Osteoblast (primary cell): ENCODE measurements at regions not wholly inside any gene's neighbourhood (a gene's known extent, or its start where the extent isn't known, plus 50 kb on each side); places are given as distances from the start of the nearest gene placed in this dataset.

Source experiments
- DNase-seq: peaks from one replicate; pipeline ENCODE4 v3.0.0; 2011; ENCODE audit warnings: low spot score, mixed read lengths; ENCODE audit not compliant: insufficient read length; ENCODE audit errors: missing footprints
- H2AFZ ChIP-seq: 2 replicates; pipeline ENCODE4 v1.6.0; 2011; ENCODE audit warnings: mild to moderate bottlenecking, low read length
- H3K27ac ChIP-seq: 2 replicates; pipeline ENCODE4 v1.5.1; 2011; ENCODE audit warnings: mild to moderate bottlenecking, low read depth, low read length, moderate library complexity
- H3K27me3 ChIP-seq: 2 replicates; pipeline ENCODE4 v1.6.0; 2012; ENCODE audit warnings: mild to moderate bottlenecking, control low read depth, inconsistent platforms, low read length, moderate library complexity; ENCODE audit not compliant: insufficient read depth
- H3K36me3 ChIP-seq: 2 replicates; pipeline ENCODE4 v1.5.1; 2011; ENCODE audit warnings: mild to moderate bottlenecking, low read length, control low read depth, moderate library complexity; ENCODE audit not compliant: insufficient read depth
- H3K4me1 ChIP-seq: 2 replicates; pipeline ENCODE4 v1.5.1; 2011; ENCODE audit warnings: mild to moderate bottlenecking, low read length, control low read depth, moderate library complexity; ENCODE audit not compliant: insufficient read depth
- H3K4me2 ChIP-seq: 2 replicates; pipeline ENCODE4 v1.6.0; 2011; ENCODE audit warnings: mild to moderate bottlenecking, low read length; ENCODE audit not compliant: insufficient read depth
- H3K4me3 ChIP-seq: fragments of 200-600 bp; sonication (generic); 3 replicates; pipeline ENCODE4 v1.5.1; 2012; ENCODE audit warnings: mild to moderate bottlenecking, low read length, inconsistent platforms; ENCODE audit not compliant: insufficient read depth
- H3K79me2 ChIP-seq: 2 replicates; pipeline ENCODE4 v1.6.0; 2012; ENCODE audit warnings: mild to moderate bottlenecking, low read length, control low read depth, inconsistent platforms; ENCODE audit not compliant: insufficient read depth
- H3K9me3 ChIP-seq: 2 replicates; pipeline ENCODE4 v1.5.1; 2011; ENCODE audit warnings: low read depth, low read length, control low read depth
- H4K20me1 ChIP-seq: 2 replicates; pipeline ENCODE4 v1.6.0; 2012; ENCODE audit warnings: mild to moderate bottlenecking, low read length, control low read depth; ENCODE audit not compliant: insufficient read depth
- CTCF ChIP-seq: IDR thresholded peaks from 2 replicates; pipeline ENCODE4 v1.5.1; 2011; ENCODE audit warnings: mild to moderate bottlenecking, low read depth, low read length, moderate library complexity; ENCODE audit errors: extremely low read depth

- Histone ChIP-seq H3K4me3 (no peak overlapping the region), H3K36me3 (no peaks in the 10 kb centered on the region), H3K4me1 (peaks cover 8% of the 10 kb centered on the region), H3K79me2 (no peaks in the 10 kb centered on the region), H2AFZ (no peak overlapping the region), H4K20me1 (no peaks in the 10 kb centered on the region), H3K27ac (no peak overlapping the region), H3K9me3 (no peaks in the 10 kb centered on the region), H3K27me3 (peaks cover 8% of the 10 kb centered on the region), H3K4me2 (no peak overlapping the region)
- no peak for TF ChIP-seq CTCF
- DNase-seq: no peak
These were observed 956.5 kb downstream of the KCNMA1 start for GRCh38 chr10:76681153-76681552.

- TF ChIP-seq CTCF: no peak
- H3K4me2 ChIP-seq: no peak overlapping the region
- no peak for DNase-seq
- H3K4me3 ChIP-seq: no peak overlapping the region
- no peaks in the 10 kb centered on the region for H3K9me3 ChIP-seq
- no peak overlapping the region for H3K27ac ChIP-seq
- peaks cover 14% of the 10 kb centered on the region for H3K4me1 ChIP-seq
- no peaks in the 10 kb centered on the region for H3K36me3 ChIP-seq
- peaks cover 6% of the 10 kb centered on the region for H3K27me3 ChIP-seq
- no peaks in the 10 kb centered on the region for H3K79me2 ChIP-seq
- H2AFZ ChIP-seq: no peak overlapping the region
- no peaks in the 10 kb centered on the region for H4K20me1 ChIP-seq
These were observed 958.6 kb downstream of the KCNMA1 start for GRCh38 chr10:76679030-76679429.

- Histone ChIP-seq H3K4me2 (peak overlapping the region; percentile 17), H3K4me1 (peaks cover 14% of the 10 kb centered on the region), H2AFZ (peak overlapping the region; percentile 66), H3K4me3 (no peak overlapping the region), H4K20me1 (no peaks in the 10 kb centered on the region), H3K36me3 (no peaks in the 10 kb centered on the region), H3K9me3 (no peaks in the 10 kb centered on the region), H3K27me3 (peaks cover 6% of the 10 kb centered on the region), H3K79me2 (no peaks in the 10 kb centered on the region), H3K27ac (peak overlapping the region; percentile 63)
- DNase-seq: peak; percentile 67
- TF ChIP-seq CTCF: peak; percentile 22
These were observed 961.5 kb downstream of the KCNMA1 start for GRCh38 chr10:76675951-76676587.

GRCh38 chr10:76675561-76675950 is 962.1 kb downstream of the KCNMA1 start:
- H3K4me2 ChIP-seq: no peak overlapping the region
- no peaks in the 10 kb centered on the region for H4K20me1 ChIP-seq
- no peaks in the 10 kb centered on the region for H3K36me3 ChIP-seq
- peaks cover 6% of the 10 kb centered on the region for H3K27me3 ChIP-seq
- peak overlapping the region; percentile 66 for H2AFZ ChIP-seq
- H3K4me3 ChIP-seq: no peak overlapping the region
- H3K4me1 ChIP-seq: peaks cover 14% of the 10 kb centered on the region
- no peak for TF ChIP-seq CTCF
- H3K79me2 ChIP-seq: no peaks in the 10 kb centered on the region
- H3K9me3 ChIP-seq: no peaks in the 10 kb centered on the region
- peak; percentile 11 for DNase-seq
- H3K27ac ChIP-seq: peak overlapping the region; percentile 63
